ENCODE measurements at regions not wholly inside any gene's neighbourhood (a gene's known extent, or its start where the extent isn't known, plus 50 kb on each side); places are given as distances from the start of the nearest gene placed in this dataset.

GRCh38 chr20:4542270-4542669 lies 144.0 kb upstream of the PRNP start:
- DNase-seq (ENCODE audit: insufficient read length, low spot score): no peak
- no peak for FAIRE-seq
- TF ChIP-seq CTCF (IDR thresholded peaks at IDR 0.05; ENCODE audit: insufficient read depth, missing control alignments): no peak

- no peak for TF ChIP-seq CTCF (IDR thresholded peaks at IDR 0.05; ENCODE audit: insufficient read depth, missing control alignments)
- DNase-seq (ENCODE audit: insufficient read length, low spot score) (no peak), FAIRE-seq (no peak)
Measured at GRCh38 chr20:4534315-4534714, 151.9 kb upstream of the PRNP start.

GRCh38 chr20:4533368-4534133 lies 152.7 kb upstream of the PRNP start:
- DNase-seq (ENCODE audit: insufficient read length, low spot score): no peak
- no peak for FAIRE-seq
- no peak for TF ChIP-seq CTCF (IDR thresholded peaks at IDR 0.05; ENCODE audit: insufficient read depth, missing control alignments)

GRCh38 chr20:4532772-4533171 lies 153.5 kb upstream of the PRNP start:
- FAIRE-seq (no peak), DNase-seq (ENCODE audit: insufficient read length, low spot score) (no peak)
- no peak for TF ChIP-seq CTCF (IDR thresholded peaks at IDR 0.05; ENCODE audit: insufficient read depth, missing control alignments)

GRCh38 chr20:4524792-4525191 lies 161.5 kb upstream of the PRNP start:
- no peak for TF ChIP-seq CTCF (IDR thresholded peaks at IDR 0.05; ENCODE audit: insufficient read depth, missing control alignments)
- FAIRE-seq: no peak
- no peak for DNase-seq (ENCODE audit: insufficient read length, low spot score)

GRCh38 chr20:4524307-4524706 lies 161.9 kb upstream of the PRNP start:
- FAIRE-seq (no peak), DNase-seq (ENCODE audit: insufficient read length, low spot score) (no peak)
- TF ChIP-seq CTCF (IDR thresholded peaks at IDR 0.05; ENCODE audit: insufficient read depth, missing control alignments): no peak

- no peak for TF ChIP-seq CTCF (IDR thresholded peaks at IDR 0.05; ENCODE audit: insufficient read depth, missing control alignments)
- FAIRE-seq (no peak), DNase-seq (ENCODE audit: insufficient read length, low spot score) (no peak)
Measured at GRCh38 chr20:4522310-4522709, 163.9 kb upstream of the PRNP start.
